A549 (cell line): ENCODE measurements at regions not wholly inside any gene's neighbourhood (a gene's known extent, or its start where the extent isn't known, plus 50 kb on each side); places are given as distances from the start of the nearest gene placed in this dataset.

Experiments used
- ATAC-seq, 2 experiments: fragments of 200-7000 bp in 1 of 2; fragments of >200 bp in 1 of 2; cut with Nextera tagmentation in 1 of 2; cut with Tn5 transposase in 1 of 2; 3 replicates each; pipeline versions ENCODE4 v1.8.0 to v1.9.1; 2018 to 2020; ENCODE audit warnings: mild to moderate bottlenecking in 1 of 2, moderate library complexity in 1 of 2
- CTCF ChIA-PET: fragments of 300-600 bp; sonication (Branson Sonifier 250); formaldehyde crosslinking; extraction: SDS; loops from one replicate; lab custom pipeline; 2021; ENCODE audit warnings: antibody characterized with exemption, inconsistent platforms; lab: Yijun Ruan, JAX
- POLR2A ChIA-PET: fragments of 350-600 bp; formaldehyde crosslinking; extraction: SDS; loops from one replicate; lab custom pipeline; 2021; ENCODE audit warnings: antibody characterized with exemption, inconsistent platforms; lab: Yijun Ruan, JAX
- DNase-seq, 2 experiments: peaks; one replicate each; pipeline versions ENCODE4 v3.0.0 to v3.0.0-alpha.2; 2011 to 2016; ENCODE audit warnings: low read depth in 1 of 2, low spot score in 1 of 2
- FAIRE-seq: peaks from 2 replicates; lab custom pipeline; 2011; peaks lifted over from hg19 to GRCh38; lab: Jason Lieb, UNC
- H3K27ac ChIP-seq, 2 experiments: fragments of >200 bp; sonication (Bioruptor Twin); formaldehyde crosslinking; 3 replicates each; pipeline ENCODE4 v1.5.1; 2016 to 2017
- H3K4me1 ChIP-seq: fragments of >200 bp; sonication (Bioruptor Twin); formaldehyde crosslinking; 3 replicates; pipeline ENCODE4 v1.6.1; 2016
- H3K4me2 ChIP-seq: fragments of >200 bp; sonication (Bioruptor Twin); formaldehyde crosslinking; 3 replicates; pipeline ENCODE4 v1.6.1; 2016
- H3K4me3 ChIP-seq: fragments of >200 bp; sonication (Bioruptor Twin); formaldehyde crosslinking; 3 replicates; pipeline ENCODE4 v1.5.1; 2016
- H3K9me3 ChIP-seq: fragments of >200 bp; sonication (Bioruptor Twin); formaldehyde crosslinking; 3 replicates; pipeline ENCODE4 v1.6.1; 2016
- CBX2 ChIP-seq: fragments of 200-600 bp; sonication (generic); IDR thresholded peaks from 2 replicates; pipeline ENCODE4 v1.6.1; 2016; ENCODE audit warnings: low read depth, mild to moderate bottlenecking, borderline replicate concordance
- CBX8 ChIP-seq: fragments of 200-600 bp; sonication (generic); IDR thresholded peaks from 2 replicates; pipeline ENCODE4 v1.6.1; 2016
- ELK1 ChIP-seq: fragments of 150-350 bp; IDR thresholded peaks from 2 replicates; pipeline ENCODE4 v1.6.1; 2014; ENCODE audit warnings: low read depth, mild to moderate bottlenecking, low read length
- EP300 ChIP-seq, 2 experiments: fragments of >200 bp; sonication (Bioruptor Twin); formaldehyde crosslinking; IDR thresholded peaks; 2 replicates in 1 of 2; 3 replicates in 1 of 2; pipeline ENCODE4 v1.6.1; 2016 to 2017
- FOSB ChIP-seq: fragments of 250-450 bp; sonication (Bioruptor Pico); IDR thresholded peaks from 2 replicates; pipeline ENCODE4 v1.5.0; 2020; ENCODE audit warnings: mild to moderate bottlenecking, moderate library complexity
- HES2 ChIP-seq: fragments of >200 bp; sonication (Bioruptor Twin); formaldehyde crosslinking; IDR thresholded peaks from 2 replicates; pipeline ENCODE4 v1.6.1; 2016
- HMGXB4 ChIP-seq: fragments of 250-450 bp; sonication (Bioruptor Pico); IDR thresholded peaks from 2 replicates; pipeline ENCODE4 v1.5.0; 2021; ENCODE audit warnings: mild to moderate bottlenecking, moderate library complexity, borderline replicate concordance
- HOXA7 ChIP-seq: fragments of 250-450 bp; sonication (Bioruptor Pico); IDR thresholded peaks from 2 replicates; pipeline ENCODE4 v1.5.0; 2020; ENCODE audit warnings: mild to moderate bottlenecking, moderate library complexity
- KDM1A ChIP-seq: fragments of 200-600 bp; sonication (generic); IDR thresholded peaks from 2 replicates; pipeline ENCODE4 v1.6.1; 2016; ENCODE audit warnings: low read depth, mild to moderate bottlenecking
- KDM5A ChIP-seq: fragments of 200-600 bp; sonication (generic); IDR thresholded peaks from 2 replicates; pipeline ENCODE4 v1.6.1; 2016; ENCODE audit warnings: antibody characterized with exemption, mild to moderate bottlenecking
- POLR2A ChIP-seq: IDR thresholded peaks from 2 replicates; pipeline ENCODE4 v1.6.1; 2012; ENCODE audit warnings: mild to moderate bottlenecking, low read length
- RAD21 ChIP-seq, 2 experiments: fragments of >200 bp in 1 of 2; sonication (Bioruptor Twin) in 1 of 2; formaldehyde crosslinking in 1 of 2; IDR thresholded peaks in 1 of 2; conservative IDR thresholded peaks in 1 of 2; 2 replicates in 1 of 2; 3 replicates in 1 of 2; pipeline ENCODE4 v1.6.1; 2012 to 2018; ENCODE audit warnings: inconsistent platforms in 1 of 2
- REST ChIP-seq: fragments of 200-600 bp; sonication (generic); IDR thresholded peaks from 2 replicates; pipeline ENCODE4 v1.6.1; 2016; ENCODE audit warnings: antibody characterized with exemption, mild to moderate bottlenecking, moderate library complexity
- SMC3 ChIP-seq: fragments of >200 bp; sonication (Bioruptor Twin); formaldehyde crosslinking; IDR thresholded peaks from 3 replicates; pipeline ENCODE4 v1.6.1; 2018; ENCODE audit warnings: inconsistent platforms
- SREBF2 ChIP-seq: fragments of 450-650 bp; IDR thresholded peaks from 2 replicates; pipeline ENCODE4 v1.6.1; 2014; ENCODE audit warnings: mild to moderate bottlenecking, moderate library complexity
- ZFP36 ChIP-seq: fragments of 450-650 bp; IDR thresholded peaks from 2 replicates; pipeline ENCODE4 v1.6.1; 2014; ENCODE audit warnings: borderline replicate concordance; ENCODE audit not compliant: partially characterized antibody
- ZNF302 ChIP-seq: fragments of 250-450 bp; sonication (Bioruptor Pico); IDR thresholded peaks from 2 replicates; pipeline ENCODE4 v1.9.0; 2021; ENCODE audit warnings: inconsistent platforms, mild to moderate bottlenecking, moderate library complexity
- WGBS: methylation state at CpG from one replicate; pipeline ENCODE4 v1.1.6; 2017; ENCODE audit errors: missing lambda C conversion rate; 5-methylcytosine and 5-hydroxymethylcytosine counted together
- TF ChIP-seq, protein P1 (sequence below): IDR thresholded peaks from 2 replicates; pipeline ENCODE4 v1.6.1; 2012
- TF ChIP-seq, protein P2 (sequence below): fragments of >200 bp; sonication (Bioruptor Twin); formaldehyde crosslinking; IDR thresholded peaks from 3 replicates; pipeline ENCODE4 v1.6.1; 2016
- TF ChIP-seq, protein P3 (sequence below): fragments of 450-650 bp; IDR thresholded peaks from 2 replicates; pipeline ENCODE4 v1.6.1; 2014; ENCODE audit warnings: antibody characterized with exemption

DNA sequence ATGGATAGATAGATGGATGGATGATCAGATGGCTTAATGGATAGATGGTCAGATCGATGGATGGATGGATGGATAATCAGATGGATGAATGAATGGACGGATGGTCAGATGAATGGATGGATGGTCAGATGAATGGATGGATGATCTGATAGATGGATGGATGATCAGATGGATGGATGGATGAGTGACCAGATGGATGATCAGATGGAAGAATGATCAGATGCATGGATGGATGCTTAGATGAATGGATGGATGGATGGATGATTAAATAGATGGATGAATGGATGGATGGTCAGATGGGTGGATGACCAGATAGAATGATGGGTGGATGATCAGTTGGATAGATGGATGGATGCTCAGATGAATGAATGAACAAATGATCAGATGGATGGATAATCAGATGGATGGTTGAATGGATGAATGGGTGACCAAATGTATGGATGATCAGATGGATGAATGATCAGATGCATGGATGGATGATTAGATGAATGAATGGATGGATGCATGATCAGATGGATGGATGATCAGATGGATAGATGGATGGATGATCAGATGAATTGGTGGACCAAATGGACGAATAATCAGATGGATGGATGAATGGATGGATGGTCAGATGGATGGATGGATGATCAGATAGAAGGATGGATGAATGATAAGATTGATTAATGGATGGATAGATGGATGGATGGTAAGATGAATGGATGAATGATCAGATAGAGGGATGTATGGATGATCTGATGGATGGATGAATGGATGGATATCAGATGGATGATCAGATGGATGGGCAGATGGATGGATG is 205.1 kb downstream of the TEX29 start:
- no peak for TF ChIP-seq SREBF2
- TF ChIP-seq CBX8: no peak
- no peak for TF ChIP-seq POLR2A
- Histone ChIP-seq H3K4me2 (no peak overlapping the region), H3K4me3 (no peak overlapping the region), H3K9me3 (no peaks in the 10 kb centered on the region), H3K4me1 (no peaks in the 10 kb centered on the region), H3K27ac (no peak overlapping the region)
- ChIA-PET POLR2A (no interaction called here), CTCF (no interaction called here)
- 3% methylated on average over 3 of the region's 3 CpGs for WGBS
- ATAC-seq (no peak), DNase-seq (no peak), FAIRE-seq (no peak)

GRCh38 chr13:111526922-111527321 is 206.5 kb downstream of the TEX29 start:
- no peak overlapping the region for H3K27ac ChIP-seq
- H3K4me2 ChIP-seq: no peak overlapping the region
- no peak for ATAC-seq
- no peak overlapping the region for H3K4me3 ChIP-seq
- DNase-seq: no peak
- TF ChIP-seq EP300 (IDR thresholded peaks at IDR 0.05) (no peak), HOXA7 (CRISPR knock-in tag) (no peak), ZNF302 (CRISPR knock-in tag) (no peak), SMC3 (no peak), RAD21 (conservative IDR thresholded peaks at IDR 0.05 in 1 of 2, IDR thresholded peaks at IDR 0.05 in 1 of 2) (no peak), CBX8 (no peak), CBX2 (no peak), HMGXB4 (CRISPR knock-in tag) (no peak), HES2 (no peak), KDM5A (no peak), ZFP36 (no peak), ELK1 (no peak), FOSB (CRISPR knock-in tag) (no peak), REST (no peak), KDM1A (no peak)
- TF ChIP-seq, protein P1, sequence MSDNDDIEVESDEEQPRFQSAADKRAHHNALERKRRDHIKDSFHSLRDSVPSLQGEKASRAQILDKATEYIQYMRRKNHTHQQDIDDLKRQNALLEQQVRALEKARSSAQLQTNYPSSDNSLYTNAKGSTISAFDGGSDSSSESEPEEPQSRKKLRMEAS: no peak
- TF ChIP-seq, protein P2, sequence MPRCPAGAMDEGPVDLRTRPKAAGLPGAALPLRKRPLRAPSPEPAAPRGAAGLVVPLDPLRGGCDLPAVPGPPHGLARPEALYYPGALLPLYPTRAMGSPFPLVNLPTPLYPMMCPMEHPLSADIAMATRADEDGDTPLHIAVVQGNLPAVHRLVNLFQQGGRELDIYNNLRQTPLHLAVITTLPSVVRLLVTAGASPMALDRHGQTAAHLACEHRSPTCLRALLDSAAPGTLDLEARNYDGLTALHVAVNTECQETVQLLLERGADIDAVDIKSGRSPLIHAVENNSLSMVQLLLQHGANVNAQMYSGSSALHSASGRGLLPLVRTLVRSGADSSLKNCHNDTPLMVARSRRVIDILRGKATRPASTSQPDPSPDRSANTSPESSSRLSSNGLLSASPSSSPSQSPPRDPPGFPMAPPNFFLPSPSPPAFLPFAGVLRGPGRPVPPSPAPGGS: no peak
- TF ChIP-seq, protein P3, sequence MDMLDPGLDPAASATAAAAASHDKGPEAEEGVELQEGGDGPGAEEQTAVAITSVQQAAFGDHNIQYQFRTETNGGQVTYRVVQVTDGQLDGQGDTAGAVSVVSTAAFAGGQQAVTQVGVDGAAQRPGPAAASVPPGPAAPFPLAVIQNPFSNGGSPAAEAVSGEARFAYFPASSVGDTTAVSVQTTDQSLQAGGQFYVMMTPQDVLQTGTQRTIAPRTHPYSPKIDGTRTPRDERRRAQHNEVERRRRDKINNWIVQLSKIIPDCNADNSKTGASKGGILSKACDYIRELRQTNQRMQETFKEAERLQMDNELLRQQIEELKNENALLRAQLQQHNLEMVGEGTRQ: no peak
- H3K4me1 ChIP-seq: no peaks in the 10 kb centered on the region
- ChIA-PET CTCF (no interaction called here), POLR2A (no interaction called here)
- no peak for FAIRE-seq
- no peaks in the 10 kb centered on the region for H3K9me3 ChIP-seq
- 0% methylated on average over 6 of the region's 7 CpGs for WGBS
